ENCODE measurements at regions not wholly inside any gene's neighbourhood (a gene's known extent, or its start where the extent isn't known, plus 50 kb on each side); places are given as distances from the start of the nearest gene placed in this dataset.
"Not testable (repeated sequence)": the region's sequence is repeated elsewhere in the genome, so short reads cannot be mapped to it uniquely, and the experiment has no call there.

DNA sequence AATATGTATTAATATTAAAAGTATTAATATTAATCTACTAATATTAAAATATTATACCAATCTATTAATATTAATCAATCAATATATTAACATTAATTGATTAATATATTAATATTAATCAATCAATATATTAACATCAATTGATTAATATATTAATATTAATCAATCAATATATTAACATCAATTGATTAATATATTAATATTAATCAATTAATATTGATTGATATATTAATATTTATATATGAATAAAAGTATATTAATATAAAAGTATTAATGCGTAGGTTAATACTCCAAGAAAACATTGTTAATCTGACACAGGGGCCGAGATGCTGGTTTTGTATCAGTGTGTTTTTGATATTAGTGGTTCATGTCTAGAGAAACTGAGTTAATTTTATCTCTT is 1430.1 kb upstream of the SEL1L start:
- Histone ChIP-seq H3K9me3 (ENCODE audit: low read depth, low read length) (no peaks in the 10 kb centered on the region), H3K9ac (ENCODE audit: insufficient read length) (no peak overlapping the region), H3K36me3 (ENCODE audit: insufficient read depth, low read length) (no peaks in the 10 kb centered on the region), H3K27ac (no peak overlapping the region), H3K4me3 (no peak overlapping the region)
- TF ChIP-seq POLR2AphosphoS5 (IDR thresholded peaks at IDR 0.05; ENCODE audit: borderline replicate concordance, low read depth, low read length) (no peak), EZH2 (IDR thresholded peaks at IDR 0.05) (no peak), FOXP2 (optimal IDR thresholded peaks at IDR 0.05; ENCODE audit: control extremely low read depth, extremely low read length, insufficient read depth) (no peak)
- no peak for DNase-seq (ENCODE audit: low read depth, low spot score)

DNA sequence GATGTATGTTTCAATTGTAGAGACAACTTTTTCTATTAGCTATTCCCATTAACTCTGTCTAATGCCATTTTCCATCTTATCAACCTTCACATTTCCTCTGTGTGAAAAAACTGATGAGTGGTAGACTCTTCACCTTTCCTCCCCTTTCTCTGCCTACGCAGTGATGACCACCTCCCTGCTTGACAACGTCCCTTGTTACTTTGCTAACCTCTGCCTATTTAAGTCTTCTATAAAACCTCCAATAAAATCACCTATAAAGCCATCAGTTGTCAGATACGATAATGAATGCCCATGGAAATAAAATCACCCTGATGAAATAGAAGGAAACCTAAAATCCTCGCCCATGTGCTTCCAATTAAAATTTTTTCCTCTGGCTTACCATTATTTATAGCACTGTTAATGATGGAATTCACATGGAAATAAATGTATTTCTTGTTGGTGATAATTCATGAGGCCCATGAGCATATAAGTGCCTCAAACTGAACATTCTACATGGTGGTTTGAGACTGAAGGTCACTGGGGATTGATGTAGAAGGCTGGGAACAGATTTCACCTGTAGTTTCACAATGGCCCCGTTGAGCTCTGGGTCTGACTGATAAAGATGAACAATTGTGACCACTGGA is 1454.0 kb upstream of the SEL1L start:
- no peaks in the 10 kb centered on the region for H3K36me3 ChIP-seq (ENCODE audit: insufficient read depth, low read length)
- no peak overlapping the region for H3K9ac ChIP-seq (ENCODE audit: insufficient read length)
- peak overlapping the region; percentile 34 for H3K4me3 ChIP-seq
- DNase-seq (ENCODE audit: low read depth, low spot score) = peak; percentile 39
- H3K9me3 ChIP-seq (ENCODE audit: low read depth, low read length) = no peaks in the 10 kb centered on the region
- peak overlapping the region; percentile 63 for H3K27ac ChIP-seq
- TF ChIP-seq EZH2 (IDR thresholded peaks at IDR 0.05) = no peak
- TF ChIP-seq FOXP2 (optimal IDR thresholded peaks at IDR 0.05; ENCODE audit: control extremely low read depth, extremely low read length, insufficient read depth) = no peak
- no peak; the same call in 1 of the 2 replicates for TF ChIP-seq POLR2AphosphoS5 (IDR thresholded peaks at IDR 0.05; ENCODE audit: borderline replicate concordance, low read depth, low read length)

DNA sequence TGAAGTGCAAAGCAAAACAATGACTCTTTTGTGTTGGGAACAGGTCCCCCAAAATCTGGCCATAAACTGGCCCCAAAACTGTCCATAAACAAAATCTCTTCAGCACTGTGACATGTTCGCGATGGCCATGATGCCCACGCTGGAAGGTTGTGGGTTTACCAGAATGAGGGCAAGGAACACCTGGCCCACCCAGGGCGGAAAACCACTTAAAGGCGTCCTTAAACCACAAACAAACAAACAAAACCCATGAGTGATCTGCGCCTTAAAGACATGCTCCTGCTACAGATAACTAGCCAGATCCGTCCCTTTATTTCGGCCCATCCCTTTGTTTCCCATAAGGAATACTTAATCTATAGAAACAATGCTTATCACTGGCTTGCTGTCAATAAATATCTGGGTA is 1460.9 kb upstream of the SEL1L start:
- not testable (repeated sequence) for H3K9me3 ChIP-seq (ENCODE audit: low read depth, low read length); H3K27ac ChIP-seq; H3K4me3 ChIP-seq; H3K9ac ChIP-seq (ENCODE audit: insufficient read length); DNase-seq (ENCODE audit: low read depth, low spot score); H3K36me3 ChIP-seq (ENCODE audit: insufficient read depth, low read length)

DNA sequence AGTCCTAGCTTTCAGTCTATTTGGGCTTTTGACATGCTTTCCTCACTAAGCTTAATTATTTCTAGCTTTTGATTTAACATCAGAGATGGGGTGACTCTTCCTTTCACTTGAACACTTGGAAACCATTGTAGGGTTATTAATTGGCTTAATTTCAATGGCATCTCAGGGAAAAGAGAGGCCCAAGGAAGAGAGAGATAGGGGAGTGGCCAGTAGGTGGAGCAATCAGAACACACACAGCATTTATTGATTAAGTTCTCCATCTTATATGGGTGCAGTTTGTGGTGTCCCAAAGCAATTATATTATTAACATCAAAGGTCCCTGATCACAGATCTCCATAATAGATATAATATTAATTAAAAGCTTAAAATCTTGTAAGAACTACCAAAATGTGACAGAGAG is 1466.1 kb upstream of the SEL1L start:
- Histone ChIP-seq H3K4me3 (no peak overlapping the region), H3K36me3 (ENCODE audit: insufficient read depth, low read length) (no peaks in the 10 kb centered on the region), H3K9ac (ENCODE audit: insufficient read length) (no peak overlapping the region), H3K27ac (no peak overlapping the region), H3K9me3 (ENCODE audit: low read depth, low read length) (no peaks in the 10 kb centered on the region)
- TF ChIP-seq POLR2AphosphoS5 (IDR thresholded peaks at IDR 0.05; ENCODE audit: borderline replicate concordance, low read depth, low read length) = no peak
- TF ChIP-seq EZH2 (IDR thresholded peaks at IDR 0.05) = no peak
- no peak for TF ChIP-seq FOXP2 (optimal IDR thresholded peaks at IDR 0.05; ENCODE audit: control extremely low read depth, extremely low read length, insufficient read depth)
- DNase-seq (ENCODE audit: low read depth, low spot score) = no peak

DNA sequence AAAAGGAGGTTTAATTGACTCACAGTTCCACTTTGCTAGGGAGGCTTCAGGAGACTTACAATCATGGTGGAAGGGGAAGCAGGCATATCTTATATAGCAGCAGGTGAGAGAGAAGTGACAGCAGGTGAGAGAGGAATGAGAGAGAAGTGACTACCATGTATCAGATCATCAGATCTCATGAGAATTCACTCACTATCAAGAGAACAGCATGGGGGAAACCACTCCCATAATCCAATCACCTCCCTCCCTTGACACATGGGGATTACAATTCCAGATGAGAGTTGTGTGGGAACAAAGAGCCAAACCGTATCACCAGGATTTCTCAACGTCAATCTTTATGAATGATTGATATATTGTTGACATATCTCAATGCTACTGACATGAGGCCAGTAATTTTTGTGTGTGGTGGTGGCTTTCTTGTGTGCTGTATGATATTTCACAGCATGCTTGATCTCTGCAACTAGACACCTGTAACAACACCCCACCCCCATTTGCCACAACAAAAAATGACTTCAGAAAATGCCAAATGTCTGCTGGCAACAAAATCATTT is 1470.9 kb upstream of the SEL1L start:
- Histone ChIP-seq H3K36me3 (ENCODE audit: insufficient read depth, low read length) (no peaks in the 10 kb centered on the region), H3K4me3 (no peak overlapping the region), H3K9ac (ENCODE audit: insufficient read length) (no peak overlapping the region), H3K9me3 (ENCODE audit: low read depth, low read length) (no peaks in the 10 kb centered on the region), H3K27ac (no peak overlapping the region)
- no peak for DNase-seq (ENCODE audit: low read depth, low spot score)
- no peak for TF ChIP-seq FOXP2 (optimal IDR thresholded peaks at IDR 0.05; ENCODE audit: control extremely low read depth, extremely low read length, insufficient read depth)

DNA sequence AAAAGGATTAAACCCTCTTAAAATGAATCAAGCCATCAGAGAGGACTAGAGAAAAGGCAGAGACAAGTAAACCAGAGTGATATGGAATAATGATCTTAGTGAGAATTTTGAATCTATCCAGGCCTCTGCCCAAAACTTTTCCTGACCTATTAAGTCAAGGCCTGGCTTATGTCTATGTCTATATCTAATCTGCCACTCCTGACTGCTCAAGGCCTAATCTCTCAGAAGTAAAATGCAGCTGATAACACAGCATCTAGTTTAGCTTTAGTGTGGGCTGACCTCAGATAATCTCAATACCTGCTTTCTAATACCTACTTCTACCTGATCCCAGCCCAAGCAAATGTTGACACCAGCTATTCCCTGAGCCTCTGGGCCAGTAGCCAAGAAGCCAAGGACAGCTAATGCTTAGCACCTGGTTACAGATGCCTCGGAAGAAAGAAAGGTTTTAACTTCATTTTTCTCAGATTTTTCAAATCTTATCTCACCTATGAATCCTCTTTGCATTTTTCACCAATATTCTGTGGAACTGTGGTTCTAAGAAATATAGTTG is 1472.5 kb upstream of the SEL1L start:
- DNase-seq (ENCODE audit: low read depth, low spot score) = no peak
- H3K9ac ChIP-seq (ENCODE audit: insufficient read length) = no peak overlapping the region
- TF ChIP-seq FOXP2 (optimal IDR thresholded peaks at IDR 0.05; ENCODE audit: control extremely low read depth, extremely low read length, insufficient read depth) (no peak), POLR2AphosphoS5 (IDR thresholded peaks at IDR 0.05; ENCODE audit: borderline replicate concordance, low read depth, low read length) (no peak), EZH2 (IDR thresholded peaks at IDR 0.05) (no peak)
- no peak overlapping the region for H3K27ac ChIP-seq
- H3K36me3 ChIP-seq (ENCODE audit: insufficient read depth, low read length) = no peaks in the 10 kb centered on the region
- H3K4me3 ChIP-seq = no peak overlapping the region
- no peaks in the 10 kb centered on the region for H3K9me3 ChIP-seq (ENCODE audit: low read depth, low read length)

DNA sequence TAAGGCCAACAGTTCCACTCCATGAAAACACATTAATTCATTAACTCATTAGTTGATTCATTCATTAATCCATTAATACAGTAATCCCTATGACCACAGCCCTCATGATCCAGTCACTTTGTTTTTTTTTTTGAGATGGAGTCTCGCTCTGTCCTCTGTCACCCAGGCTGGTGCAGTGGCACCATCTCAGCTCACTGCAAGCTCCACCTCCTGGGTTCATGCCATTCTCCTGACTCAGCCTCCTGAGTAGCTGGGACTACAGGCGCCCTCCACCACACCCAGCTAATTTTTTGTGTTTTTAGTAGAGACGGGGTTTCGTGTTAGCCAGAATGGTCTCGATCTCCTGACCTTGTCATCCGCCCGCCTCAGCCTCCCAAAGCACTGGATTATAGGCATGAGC is 1473.4 kb upstream of the SEL1L start:
- H3K9me3 ChIP-seq (ENCODE audit: low read depth, low read length); H3K9ac ChIP-seq (ENCODE audit: insufficient read length); H3K36me3 ChIP-seq (ENCODE audit: insufficient read depth, low read length); DNase-seq (ENCODE audit: low read depth, low spot score); H3K27ac ChIP-seq; H3K4me3 ChIP-seq: not testable (repeated sequence)

DNA sequence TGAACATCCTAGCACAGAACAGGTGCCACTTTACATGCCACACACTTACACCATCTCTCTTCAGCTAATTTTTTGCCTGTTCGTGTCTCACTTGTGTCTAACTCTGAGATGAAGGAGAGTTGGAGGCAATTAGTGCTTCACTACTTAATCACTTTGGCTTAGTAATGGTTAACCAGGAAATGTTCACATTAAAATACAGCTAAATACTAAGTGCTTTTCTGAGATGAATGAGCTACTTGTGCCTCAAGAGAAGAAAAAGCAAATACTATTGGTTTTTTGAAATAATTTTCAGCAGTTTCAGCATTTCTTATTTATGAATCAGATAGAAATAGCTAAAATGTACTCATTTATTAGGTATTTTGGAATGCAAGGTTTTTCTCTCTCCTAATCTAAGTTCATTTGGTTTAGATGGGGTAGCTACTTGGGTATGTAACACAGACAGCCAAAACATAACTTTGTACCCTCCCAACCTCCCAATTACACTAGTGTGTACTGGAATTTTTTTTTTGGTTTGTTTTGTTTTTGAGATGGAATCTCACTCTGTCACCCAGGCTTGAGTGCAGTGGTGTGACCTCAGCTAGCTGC is 1474.1 kb upstream of the SEL1L start:
- Histone ChIP-seq H3K9ac (ENCODE audit: insufficient read length) (no peak overlapping the region), H3K36me3 (ENCODE audit: insufficient read depth, low read length) (no peaks in the 10 kb centered on the region), H3K27ac (no peak overlapping the region), H3K9me3 (ENCODE audit: low read depth, low read length) (no peaks in the 10 kb centered on the region), H3K4me3 (no peak overlapping the region)
- TF ChIP-seq POLR2AphosphoS5 (IDR thresholded peaks at IDR 0.05; ENCODE audit: borderline replicate concordance, low read depth, low read length) (no peak), EZH2 (IDR thresholded peaks at IDR 0.05) (no peak), FOXP2 (optimal IDR thresholded peaks at IDR 0.05; ENCODE audit: control extremely low read depth, extremely low read length, insufficient read depth) (no peak)
- no peak for DNase-seq (ENCODE audit: low read depth, low spot score)

DNA sequence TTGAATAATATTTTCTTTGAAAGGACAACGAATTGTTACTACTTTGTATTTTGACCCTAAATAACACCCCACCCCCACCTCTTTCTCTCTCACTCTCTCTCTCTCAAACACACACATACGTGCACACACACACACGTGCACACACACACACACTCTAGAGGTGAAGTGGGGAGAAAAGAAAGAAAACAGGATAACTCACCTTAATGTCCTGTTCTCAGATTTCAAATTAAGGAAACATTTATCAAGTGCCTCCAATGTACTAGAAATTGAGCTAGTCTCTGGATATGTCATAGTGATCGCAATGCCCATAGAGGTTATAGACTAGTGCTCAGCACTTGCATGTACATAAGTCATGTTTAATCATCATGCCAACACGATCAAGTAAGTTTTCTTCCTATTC is 1483.6 kb upstream of the SEL1L start:
- Histone ChIP-seq H3K36me3 (ENCODE audit: insufficient read depth, low read length) (no peaks in the 10 kb centered on the region), H3K9ac (ENCODE audit: insufficient read length) (no peak overlapping the region), H3K27ac (no peak overlapping the region), H3K4me3 (no peak overlapping the region), H3K9me3 (ENCODE audit: low read depth, low read length) (no peaks in the 10 kb centered on the region)
- no peak for DNase-seq (ENCODE audit: low read depth, low spot score)
- TF ChIP-seq FOXP2 (optimal IDR thresholded peaks at IDR 0.05; ENCODE audit: control extremely low read depth, extremely low read length, insufficient read depth) (no peak), POLR2AphosphoS5 (IDR thresholded peaks at IDR 0.05; ENCODE audit: borderline replicate concordance, low read depth, low read length) (no peak), EZH2 (IDR thresholded peaks at IDR 0.05) (no peak)
